Fibroblast of pulmonary artery (primary cell): ENCODE measurements at regions not wholly inside any gene's neighbourhood (a gene's known extent, or its start where the extent isn't known, plus 50 kb on each side); places are given as distances from the start of the nearest gene placed in this dataset.

ENCODE experiments used
- DNase-seq: peaks from one replicate; pipeline ENCODE4 v3.0.0-alpha.2; 2010; ENCODE audit warnings: low read depth
- H3K4me3 ChIP-seq: replicated peaks from 2 replicates; pipeline ENCODE4 v1.5.1; 2011; ENCODE audit warnings: low read depth, mild to moderate bottlenecking, control low read depth, low read length, moderate library complexity
- CTCF ChIP-seq: IDR thresholded peaks from 2 replicates; pipeline ENCODE4 v1.5.1; 2011; ENCODE audit warnings: mild to moderate bottlenecking, control low read depth, low read length, inconsistent platforms; ENCODE audit errors: missing control alignments

GRCh38 chr22:47423861-47424820 is 661.7 kb downstream of the TBC1D22A start:
- TF ChIP-seq CTCF, result no peak
- no peak for DNase-seq
- H3K4me3 ChIP-seq, result no peak overlapping the region

- TF ChIP-seq CTCF, result no peak
- DNase-seq, result no peak
Measured at GRCh38 chr22:47423266-47423665, 660.8 kb downstream of the TBC1D22A start.

GRCh38 chr22:47422736-47423135 is 660.3 kb downstream of the TBC1D22A start:
- no peak for TF ChIP-seq CTCF
- no peak for DNase-seq
- H3K4me3 ChIP-seq, result no peak overlapping the region

More at GRCh38 chr22:47423266-47423665, 660.8 kb downstream of the TBC1D22A start:
- H3K4me3 ChIP-seq, result no peak overlapping the region

- DNase-seq, result no peak
- TF ChIP-seq CTCF, result no peak
- no peak overlapping the region for H3K4me3 ChIP-seq
Measured at GRCh38 chr22:47421846-47422245, 659.4 kb downstream of the TBC1D22A start.

- H3K4me3 ChIP-seq, result no peak overlapping the region
- no peak for TF ChIP-seq CTCF
- no peak for DNase-seq
Measured at GRCh38 chr22:47420211-47420610, 657.8 kb downstream of the TBC1D22A start.

GRCh38 chr22:47419239-47419638 is 656.8 kb downstream of the TBC1D22A start:
- TF ChIP-seq CTCF, result no peak
- DNase-seq, result no peak
- H3K4me3 ChIP-seq, result no peak overlapping the region

GRCh38 chr22:47417699-47418098 is 655.2 kb downstream of the TBC1D22A start:
- no peak for DNase-seq
- H3K4me3 ChIP-seq, result no peak overlapping the region
- TF ChIP-seq CTCF, result no peak
